Activated B cell treated with CpG ODN at 0.5 μM for 24 hours (primary cell): ENCODE measurements at regions not wholly inside any gene's neighbourhood (a gene's known extent, or its start where the extent isn't known, plus 50 kb on each side); places are given as distances from the start of the nearest gene placed in this dataset.

ENCODE experiments used
- ATAC-seq: fragments of 200-7000 bp; cut with Tn5 transposase; one replicate; pipeline ENCODE4 v1.10.0; 2021; ENCODE audit warnings: low read depth, mild to moderate bottlenecking, moderate library complexity
- CTCF ChIA-PET: fragments of 350-600 bp; sonication (Branson Sonifier 250); formaldehyde crosslinking; loops from one replicate; lab custom pipeline; 2021; ENCODE audit warnings: antibody characterized with exemption; lab: Charles Lee
- POLR2A ChIA-PET: fragments of 350-600 bp; sonication (Branson Sonifier 250); formaldehyde crosslinking; loops from one replicate; lab custom pipeline; 2021; ENCODE audit warnings: antibody characterized with exemption; lab: Charles Lee
- DNase-seq: peaks from one replicate; pipeline ENCODE4 v3.0.0; 2022
- H3K27ac Mint-ChIP-seq: one replicate; pipeline ENCODE4 v1.8.0; 2020; ENCODE audit warnings: mixed read lengths
- H3K27me3 Mint-ChIP-seq: one replicate; pipeline ENCODE4 v1.8.0; 2021; ENCODE audit warnings: mixed read lengths
- H3K36me3 Mint-ChIP-seq: one replicate; pipeline ENCODE4 v1.8.0; 2021; ENCODE audit warnings: low read depth, mixed read lengths
- H3K4me1 Mint-ChIP-seq: one replicate; pipeline ENCODE4 v1.8.0; 2021; ENCODE audit warnings: mixed read lengths
- H3K4me3 Mint-ChIP-seq: one replicate; pipeline ENCODE4 v1.8.0; 2020; ENCODE audit warnings: mild to moderate bottlenecking, mixed read lengths
- H3K9me3 Mint-ChIP-seq: one replicate; pipeline ENCODE4 v1.8.0; 2020; ENCODE audit warnings: mixed read lengths
- CTCF ChIP-seq: fragments of 200-600 bp; IDR thresholded peaks from one replicate; pipeline ENCODE4 v1.8.0; 2022; ENCODE audit warnings: antibody characterized with exemption, mild to moderate bottlenecking
- intact Hi-C: fragments of 100-400 bp; cut with micrococcal nuclease; formaldehyde crosslinking; loops from one replicate; pipeline ENCODE4 v1.15.1; 2024

GRCh38 chr4:126486377-126486776 lies 1146.4 kb upstream of the INTU start:
- intact Hi-C loops = no loop called here
- no peak overlapping the region for H3K4me3 Mint-ChIP-seq
- H3K36me3 Mint-ChIP-seq = no peaks in the 10 kb centered on the region
- ChIA-PET CTCF (no interaction called here), POLR2A (no interaction called here)
- ATAC-seq (no peak), DNase-seq (no peak)
- no peaks in the 10 kb centered on the region for H3K27me3 Mint-ChIP-seq
- no peak overlapping the region for H3K27ac Mint-ChIP-seq
- H3K9me3 Mint-ChIP-seq = peaks cover 3% of the 10 kb centered on the region
- H3K4me1 Mint-ChIP-seq = no peaks in the 10 kb centered on the region
- no peak for TF ChIP-seq CTCF

- ChIA-PET POLR2A (no interaction called here), CTCF (no interaction called here)
- H3K4me3 Mint-ChIP-seq = no peak overlapping the region
- H3K27me3 Mint-ChIP-seq = no peaks in the 10 kb centered on the region
- TF ChIP-seq CTCF = no peak
- H3K4me1 Mint-ChIP-seq = no peaks in the 10 kb centered on the region
- H3K36me3 Mint-ChIP-seq = no peaks in the 10 kb centered on the region
- peaks cover 7% of the 10 kb centered on the region for H3K9me3 Mint-ChIP-seq
- ATAC-seq (no peak), DNase-seq (no peak)
- H3K27ac Mint-ChIP-seq = no peak overlapping the region
- intact Hi-C loops = no loop called here
Observed at GRCh38 chr4:126489826-126490463, 1142.8 kb upstream of the INTU start.

- TF ChIP-seq CTCF = no peak
- ChIA-PET POLR2A (no interaction called here), CTCF (no interaction called here)
- H3K4me3 Mint-ChIP-seq = no peak overlapping the region
- ATAC-seq = no peak
- H3K9me3 Mint-ChIP-seq = peaks cover 15% of the 10 kb centered on the region
- H3K27me3 Mint-ChIP-seq = no peaks in the 10 kb centered on the region
- no peak for DNase-seq
- H3K4me1 Mint-ChIP-seq = no peaks in the 10 kb centered on the region
- H3K27ac Mint-ChIP-seq = no peak overlapping the region
- H3K36me3 Mint-ChIP-seq = no peaks in the 10 kb centered on the region
- intact Hi-C loops = no loop called here
Observed at GRCh38 chr4:126495163-126495752, 1137.5 kb upstream of the INTU start.

GRCh38 chr4:126512979-126513378 lies 1119.8 kb upstream of the INTU start:
- Mint-ChIP-seq H3K4me3 (no peak overlapping the region), H3K9me3 (peaks cover 5% of the 10 kb centered on the region), H3K27me3 (no peaks in the 10 kb centered on the region), H3K36me3 (no peaks in the 10 kb centered on the region), H3K27ac (no peak overlapping the region), H3K4me1 (no peaks in the 10 kb centered on the region)
- ATAC-seq = no peak
- intact Hi-C loops = no loop called here
- DNase-seq = no peak
- ChIA-PET CTCF (no interaction called here), POLR2A (no interaction called here)
- TF ChIP-seq CTCF = no peak

GRCh38 chr4:126513596-126513995 lies 1119.2 kb upstream of the INTU start:
- intact Hi-C loops = no loop called here
- H3K9me3 Mint-ChIP-seq = peaks cover 5% of the 10 kb centered on the region
- POLR2A ChIA-PET = no interaction called here
- no peak for ATAC-seq
- H3K4me3 Mint-ChIP-seq = no peak overlapping the region
- DNase-seq = no peak
- H3K27me3 Mint-ChIP-seq = no peaks in the 10 kb centered on the region
- no peak for TF ChIP-seq CTCF
- CTCF ChIA-PET = no interaction called here
- no peaks in the 10 kb centered on the region for H3K36me3 Mint-ChIP-seq
- no peaks in the 10 kb centered on the region for H3K4me1 Mint-ChIP-seq
- H3K27ac Mint-ChIP-seq = no peak overlapping the region
